ENCODE measurements at regions not wholly inside any gene's neighbourhood (a gene's known extent, or its start where the extent isn't known, plus 50 kb on each side); places are given as distances from the start of the nearest gene placed in this dataset.
"Not testable (repeated sequence)": the region's sequence is repeated elsewhere in the genome, so short reads cannot be mapped to it uniquely, and the experiment has no call there.

- H3K36me3 Mint-ChIP-seq (ENCODE audit: low read depth); H3K27me3 Mint-ChIP-seq (ENCODE audit: insufficient read depth); H3K27ac Mint-ChIP-seq; intact Hi-C loops (cut with micrococcal nuclease); H3K4me3 Mint-ChIP-seq; DNase-seq (ENCODE audit: low spot score); H3K4me1 Mint-ChIP-seq (ENCODE audit: low read depth): not testable (repeated sequence)
- peaks cover 15% of the 10 kb centered on the region for H3K9me3 Mint-ChIP-seq
These were observed 235.8 kb upstream of the C1orf174 start for GRCh38 chr1:4135853-4136252.

- no peaks in the 10 kb centered on the region for H3K4me1 Mint-ChIP-seq (ENCODE audit: low read depth)
- intact Hi-C loops (cut with micrococcal nuclease), result no loop called here
These were observed 237.7 kb upstream of the C1orf174 start for GRCh38 chr1:4137621-4138415.

GRCh38 chr1:4139646-4140045 is 239.6 kb upstream of the C1orf174 start:
- no peak overlapping the region for H3K27ac Mint-ChIP-seq
- peaks cover 15% of the 10 kb centered on the region for H3K9me3 Mint-ChIP-seq
- no peaks in the 10 kb centered on the region for H3K36me3 Mint-ChIP-seq (ENCODE audit: low read depth)
- DNase-seq (ENCODE audit: low spot score), result no peak
- intact Hi-C loops (cut with micrococcal nuclease), result no loop called here
- no peaks in the 10 kb centered on the region for H3K27me3 Mint-ChIP-seq (ENCODE audit: insufficient read depth)
- no peaks in the 10 kb centered on the region for H3K4me1 Mint-ChIP-seq (ENCODE audit: low read depth)
- H3K4me3 Mint-ChIP-seq, result no peak overlapping the region

More at GRCh38 chr1:4137621-4138415, 237.7 kb upstream of the C1orf174 start:
- no peak for DNase-seq (ENCODE audit: low spot score)
- Mint-ChIP-seq H3K27ac (no peak overlapping the region), H3K36me3 (ENCODE audit: low read depth) (no peaks in the 10 kb centered on the region), H3K27me3 (ENCODE audit: insufficient read depth) (no peaks in the 10 kb centered on the region), H3K4me3 (no peak overlapping the region), H3K9me3 (peaks cover 15% of the 10 kb centered on the region)

GRCh38 chr1:4140241-4140640 is 240.2 kb upstream of the C1orf174 start:
- no peak overlapping the region for H3K4me3 Mint-ChIP-seq
- DNase-seq (ENCODE audit: low spot score), result no peak
- H3K36me3 Mint-ChIP-seq (ENCODE audit: low read depth), result no peaks in the 10 kb centered on the region
- H3K4me1 Mint-ChIP-seq (ENCODE audit: low read depth), result no peaks in the 10 kb centered on the region
- peaks cover 15% of the 10 kb centered on the region for H3K9me3 Mint-ChIP-seq
- no peak overlapping the region for H3K27ac Mint-ChIP-seq
- intact Hi-C loops (cut with micrococcal nuclease), result no loop called here
- H3K27me3 Mint-ChIP-seq (ENCODE audit: insufficient read depth), result no peaks in the 10 kb centered on the region

GRCh38 chr1:4140821-4141220 is 240.7 kb upstream of the C1orf174 start:
- H3K9me3 Mint-ChIP-seq, result peaks cover 10% of the 10 kb centered on the region
- no peaks in the 10 kb centered on the region for H3K4me1 Mint-ChIP-seq (ENCODE audit: low read depth)
- no peak for DNase-seq (ENCODE audit: low spot score)
- H3K27ac Mint-ChIP-seq, result no peak overlapping the region
- intact Hi-C loops (cut with micrococcal nuclease), result no loop called here
- no peak overlapping the region for H3K4me3 Mint-ChIP-seq
- no peaks in the 10 kb centered on the region for H3K27me3 Mint-ChIP-seq (ENCODE audit: insufficient read depth)
- H3K36me3 Mint-ChIP-seq (ENCODE audit: low read depth), result no peaks in the 10 kb centered on the region

- Mint-ChIP-seq H3K4me3 (no peak overlapping the region), H3K4me1 (ENCODE audit: low read depth) (no peaks in the 10 kb centered on the region), H3K9me3 (no peaks in the 10 kb centered on the region), H3K27ac (no peak overlapping the region), H3K27me3 (ENCODE audit: insufficient read depth) (no peaks in the 10 kb centered on the region), H3K36me3 (ENCODE audit: low read depth) (no peaks in the 10 kb centered on the region)
- DNase-seq (ENCODE audit: low spot score), result no peak
- intact Hi-C loops (cut with micrococcal nuclease), result no loop called here
These were observed 244.4 kb upstream of the C1orf174 start for GRCh38 chr1:4144349-4144971.

GRCh38 chr1:4146101-4146500 is 246.0 kb upstream of the C1orf174 start:
- no peak for DNase-seq (ENCODE audit: low spot score)
- intact Hi-C loops (cut with micrococcal nuclease), result no loop called here
- H3K36me3 Mint-ChIP-seq (ENCODE audit: low read depth), result no peaks in the 10 kb centered on the region
- H3K4me1 Mint-ChIP-seq (ENCODE audit: low read depth), result no peaks in the 10 kb centered on the region
- H3K9me3 Mint-ChIP-seq, result no peaks in the 10 kb centered on the region
- H3K27ac Mint-ChIP-seq, result no peak overlapping the region
- no peaks in the 10 kb centered on the region for H3K27me3 Mint-ChIP-seq (ENCODE audit: insufficient read depth)
- no peak overlapping the region for H3K4me3 Mint-ChIP-seq

- no peaks in the 10 kb centered on the region for H3K4me1 Mint-ChIP-seq (ENCODE audit: low read depth)
- intact Hi-C loops (cut with micrococcal nuclease), result no loop called here
- no peak overlapping the region for H3K27ac Mint-ChIP-seq
- no peak overlapping the region for H3K4me3 Mint-ChIP-seq
- no peak for DNase-seq (ENCODE audit: low spot score)
- H3K9me3 Mint-ChIP-seq, result no peaks in the 10 kb centered on the region
- H3K27me3 Mint-ChIP-seq (ENCODE audit: insufficient read depth), result no peaks in the 10 kb centered on the region
- H3K36me3 Mint-ChIP-seq (ENCODE audit: low read depth), result no peaks in the 10 kb centered on the region
These were observed 246.5 kb upstream of the C1orf174 start for GRCh38 chr1:4146614-4147013.

GRCh38 chr1:4147509-4147908 is 247.4 kb upstream of the C1orf174 start:
- no peak for DNase-seq (ENCODE audit: low spot score)
- Mint-ChIP-seq H3K36me3 (ENCODE audit: low read depth) (no peaks in the 10 kb centered on the region), H3K27me3 (ENCODE audit: insufficient read depth) (no peaks in the 10 kb centered on the region), H3K4me3 (no peak overlapping the region), H3K4me1 (ENCODE audit: low read depth) (no peaks in the 10 kb centered on the region), H3K27ac (no peak overlapping the region), H3K9me3 (no peaks in the 10 kb centered on the region)
- intact Hi-C loops (cut with micrococcal nuclease), result no loop called here

- no peaks in the 10 kb centered on the region for H3K9me3 Mint-ChIP-seq
- intact Hi-C loops (cut with micrococcal nuclease), result no loop called here
- DNase-seq (ENCODE audit: low spot score), result no peak
- H3K4me1 Mint-ChIP-seq (ENCODE audit: low read depth), result no peaks in the 10 kb centered on the region
- no peak overlapping the region for H3K4me3 Mint-ChIP-seq
- H3K27me3 Mint-ChIP-seq (ENCODE audit: insufficient read depth), result peaks cover 5% of the 10 kb centered on the region
- no peaks in the 10 kb centered on the region for H3K36me3 Mint-ChIP-seq (ENCODE audit: low read depth)
- H3K27ac Mint-ChIP-seq, result no peak overlapping the region
These were observed 249.2 kb upstream of the C1orf174 start for GRCh38 chr1:4149281-4149680.

GRCh38 chr1:4149831-4150230 is 249.8 kb upstream of the C1orf174 start:
- intact Hi-C loops (cut with micrococcal nuclease), result no loop called here
- no peak overlapping the region for H3K4me3 Mint-ChIP-seq
- H3K9me3 Mint-ChIP-seq, result no peaks in the 10 kb centered on the region
- no peaks in the 10 kb centered on the region for H3K36me3 Mint-ChIP-seq (ENCODE audit: low read depth)
- no peaks in the 10 kb centered on the region for H3K4me1 Mint-ChIP-seq (ENCODE audit: low read depth)
- H3K27me3 Mint-ChIP-seq (ENCODE audit: insufficient read depth), result peaks cover 5% of the 10 kb centered on the region
- DNase-seq (ENCODE audit: low spot score), result no peak
- H3K27ac Mint-ChIP-seq, result no peak overlapping the region

- Mint-ChIP-seq H3K36me3 (ENCODE audit: low read depth) (no peaks in the 10 kb centered on the region), H3K4me3 (no peak overlapping the region), H3K4me1 (ENCODE audit: low read depth) (no peaks in the 10 kb centered on the region), H3K27me3 (ENCODE audit: insufficient read depth) (peaks cover 5% of the 10 kb centered on the region), H3K27ac (no peak overlapping the region), H3K9me3 (no peaks in the 10 kb centered on the region)
- DNase-seq (ENCODE audit: low spot score), result no peak
- intact Hi-C loops (cut with micrococcal nuclease), result no loop called here
These were observed 250.2 kb upstream of the C1orf174 start for GRCh38 chr1:4150262-4150661.

- intact Hi-C loops (cut with micrococcal nuclease), result no loop called here
- Mint-ChIP-seq H3K4me3 (no peak overlapping the region), H3K27ac (no peak overlapping the region), H3K4me1 (ENCODE audit: low read depth) (no peaks in the 10 kb centered on the region), H3K27me3 (ENCODE audit: insufficient read depth) (peaks cover 5% of the 10 kb centered on the region), H3K9me3 (no peaks in the 10 kb centered on the region), H3K36me3 (ENCODE audit: low read depth) (no peaks in the 10 kb centered on the region)
- DNase-seq (ENCODE audit: low spot score), result no peak
These were observed 252.2 kb upstream of the C1orf174 start for GRCh38 chr1:4152266-4152665.

Data from activated T-helper 1 cell treated with anti-CD3 and anti-CD28 coated beads, Interleukin-12 subunit alpha, Interleukin-12 subunit beta, Interleukin-2, Interleukin-4 antibody, amounts not matched to agents 30 ng/mL and 10 ng/mL and 1 ng/mL, durations not matched to agents 14 hours and 24 hours and 36 hours (primary cell).